GM12864 (cell line): ENCODE measurements at regions not wholly inside any gene's neighbourhood (a gene's known extent, or its start where the extent isn't known, plus 50 kb on each side); places are given as distances from the start of the nearest gene placed in this dataset.

ENCODE experiments used
- DNase-seq: peaks from one replicate; pipeline ENCODE4 v3.0.0-alpha.2; 2011; ENCODE audit warnings: low read depth
- H3K4me3 ChIP-seq: 2 replicates; pipeline ENCODE4 v1.5.1; 2011; ENCODE audit warnings: mild to moderate bottlenecking, low read depth, low read length, control low read depth
- CTCF ChIP-seq: IDR thresholded peaks from 2 replicates; pipeline ENCODE4 v1.5.1; 2011; ENCODE audit warnings: low read depth, mild to moderate bottlenecking, moderate library complexity, low read length, control low read depth, inconsistent platforms; ENCODE audit errors: missing control alignments

- DNase-seq: no peak
- no peak overlapping the region for H3K4me3 ChIP-seq
- TF ChIP-seq CTCF: no peak
These were observed 159.5 kb upstream of the PTPN1 start for GRCh38 chr20:50350510-50351249.

- DNase-seq: no peak
- no peak for TF ChIP-seq CTCF
- H3K4me3 ChIP-seq: no peak overlapping the region
These were observed 158.6 kb upstream of the PTPN1 start for GRCh38 chr20:50351541-50351940.

GRCh38 chr20:50353289-50353961 lies 156.8 kb upstream of the PTPN1 start:
- no peak for TF ChIP-seq CTCF
- no peak for DNase-seq
- H3K4me3 ChIP-seq: no peak overlapping the region

- DNase-seq: no peak
- TF ChIP-seq CTCF: no peak
These were observed 155.2 kb upstream of the PTPN1 start for GRCh38 chr20:50354721-50355589.

GRCh38 chr20:50355590-50356524 lies 154.3 kb upstream of the PTPN1 start:
- no peak overlapping the region for H3K4me3 ChIP-seq
- no peak for TF ChIP-seq CTCF
- no peak for DNase-seq

More at GRCh38 chr20:50354721-50355589, 155.2 kb upstream of the PTPN1 start:
- no peak overlapping the region for H3K4me3 ChIP-seq

- TF ChIP-seq CTCF: no peak
- no peak for DNase-seq
- H3K4me3 ChIP-seq: no peak overlapping the region
These were observed 153.7 kb upstream of the PTPN1 start for GRCh38 chr20:50356525-50356885.
